ENCODE measurements at regions not wholly inside any gene's neighbourhood (a gene's known extent, or its start where the extent isn't known, plus 50 kb on each side); places are given as distances from the start of the nearest gene placed in this dataset.
"Not testable (repeated sequence)": the region's sequence is repeated elsewhere in the genome, so short reads cannot be mapped to it uniquely, and the experiment has no call there.

DNA sequence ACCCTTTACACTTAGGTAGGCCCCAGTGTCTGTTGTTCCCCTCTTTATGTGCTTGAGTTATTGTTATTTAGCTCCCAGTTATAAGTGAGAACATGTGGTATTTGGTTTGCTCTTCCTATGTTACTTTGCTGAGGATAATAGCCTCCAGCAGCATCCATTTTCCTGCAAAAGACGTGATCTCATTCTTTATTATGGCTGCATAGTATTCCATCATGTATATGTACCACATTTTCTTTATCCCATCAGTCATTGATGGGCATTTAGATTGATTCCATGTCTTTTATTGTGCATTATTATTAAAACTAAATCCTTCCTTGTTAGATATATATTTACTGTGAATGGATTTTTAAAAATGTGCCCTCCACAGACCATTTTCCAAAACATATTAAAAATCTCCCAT lies 1137.3 kb upstream of the ADGRB3 start:
- no peak for DNase-seq

DNA sequence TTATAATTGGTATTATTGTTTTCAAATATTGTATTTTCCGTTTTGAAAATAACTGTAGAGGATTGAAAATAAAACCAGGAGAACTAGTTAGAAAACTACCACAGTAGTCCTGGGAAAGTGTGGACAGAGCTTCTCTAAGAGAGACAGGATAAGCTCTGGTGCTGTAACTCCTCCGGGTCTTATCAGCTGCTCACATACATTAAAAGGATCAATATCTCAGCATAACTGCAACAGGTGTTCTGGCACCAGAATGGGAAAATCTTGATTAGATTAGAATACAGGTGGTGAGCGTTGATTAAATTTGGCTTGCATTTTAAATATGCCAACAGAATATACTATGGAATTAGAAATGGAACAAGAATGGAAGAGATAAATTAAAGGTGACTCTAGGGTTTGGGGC lies 1138.9 kb upstream of the ADGRB3 start:
- DNase-seq = no peak

DNA sequence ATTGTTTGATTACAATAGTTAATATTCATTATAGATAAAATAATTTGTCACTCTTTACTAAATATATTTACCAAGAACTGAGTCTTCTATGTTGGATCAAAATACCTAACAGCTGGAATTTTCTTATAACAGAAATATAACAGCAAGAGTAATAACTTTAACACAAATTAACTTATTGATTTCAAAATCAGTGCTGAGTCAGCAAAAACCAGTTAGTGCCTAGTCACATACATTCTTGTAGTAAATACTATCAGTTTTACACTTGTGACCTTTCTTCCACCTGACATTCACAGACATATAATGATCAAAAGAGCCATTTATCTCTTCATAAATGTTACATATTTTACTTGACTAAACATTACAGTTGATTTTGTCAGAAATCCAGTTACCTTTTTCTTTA lies 1141.4 kb upstream of the ADGRB3 start:
- DNase-seq = no peak

DNA sequence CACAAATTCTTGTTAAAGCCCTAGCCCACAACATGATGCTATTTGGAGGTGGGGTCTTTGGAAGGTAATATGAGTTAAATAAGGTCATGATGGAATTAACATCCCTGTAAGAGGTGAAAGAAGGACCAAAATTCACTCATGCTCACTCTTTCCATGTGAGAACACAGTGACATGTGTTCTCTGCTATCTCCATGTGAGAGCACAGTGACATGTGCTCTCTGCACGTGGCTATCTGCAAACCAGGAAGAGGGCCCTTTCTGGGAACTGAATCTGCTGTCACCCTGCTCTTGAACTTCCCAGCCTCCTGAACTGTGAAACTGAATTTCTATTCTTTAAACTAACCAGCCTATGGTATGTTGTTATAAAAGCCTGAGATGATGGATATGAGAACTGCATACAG lies 1159.4 kb upstream of the ADGRB3 start:
- no peak for DNase-seq

DNA sequence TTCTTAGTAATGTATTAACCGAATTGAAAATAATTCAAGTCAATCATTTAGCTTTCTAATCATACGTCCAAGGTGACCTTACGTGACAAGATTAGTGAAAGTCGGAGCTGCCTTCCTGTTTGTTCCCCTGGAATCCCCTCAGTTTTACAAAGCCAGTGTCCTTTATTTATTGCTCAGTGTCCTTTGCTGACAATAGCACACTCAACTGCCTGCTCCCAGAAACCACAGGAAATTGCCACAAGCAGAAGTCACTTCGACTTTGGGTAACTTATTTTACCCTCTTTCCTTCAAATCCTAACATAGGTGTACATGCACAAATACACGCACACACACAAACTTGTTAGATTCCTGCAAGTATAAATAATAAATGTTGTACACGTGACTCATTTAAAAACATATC lies 1167.7 kb upstream of the ADGRB3 start:
- no peak for DNase-seq

DNA sequence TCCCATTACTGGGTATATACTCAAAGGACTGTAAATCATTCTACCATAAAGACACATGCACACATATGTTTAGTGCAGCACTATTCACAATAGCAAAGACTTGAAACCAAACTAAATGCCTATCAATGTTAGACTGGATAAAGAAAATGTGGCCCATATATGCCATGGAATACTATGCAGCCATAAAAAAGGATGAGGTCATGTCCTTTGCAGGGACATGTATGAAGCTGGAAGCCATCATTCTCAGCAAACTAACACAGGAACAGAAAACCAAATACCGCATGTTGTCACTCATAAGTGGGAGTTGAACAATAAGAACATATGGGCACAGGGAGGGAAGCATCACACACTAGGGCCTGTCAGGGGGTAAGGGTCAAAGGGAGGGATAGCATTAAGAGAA lies 1172.4 kb upstream of the ADGRB3 start:
- DNase-seq = not testable (repeated sequence)

DNA sequence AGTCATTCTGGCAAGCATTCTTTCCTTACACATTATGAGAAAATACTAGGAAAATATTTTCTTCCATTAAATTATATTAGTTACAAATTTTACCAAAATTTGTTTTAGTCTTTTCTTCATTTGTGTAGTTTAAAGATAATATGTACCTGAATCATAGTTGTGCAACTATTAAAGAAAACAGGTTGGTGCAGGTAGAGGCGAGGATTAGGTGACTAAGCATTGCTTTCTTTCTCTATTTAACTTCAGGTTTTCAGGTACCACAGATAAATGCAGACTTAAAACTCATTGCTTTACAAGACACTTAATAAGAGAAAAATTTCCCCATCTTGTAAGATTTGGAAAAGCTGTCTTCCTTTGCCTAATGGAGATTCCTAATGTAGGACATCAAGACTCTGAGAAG lies 1175.5 kb upstream of the ADGRB3 start:
- DNase-seq = no peak

DNA sequence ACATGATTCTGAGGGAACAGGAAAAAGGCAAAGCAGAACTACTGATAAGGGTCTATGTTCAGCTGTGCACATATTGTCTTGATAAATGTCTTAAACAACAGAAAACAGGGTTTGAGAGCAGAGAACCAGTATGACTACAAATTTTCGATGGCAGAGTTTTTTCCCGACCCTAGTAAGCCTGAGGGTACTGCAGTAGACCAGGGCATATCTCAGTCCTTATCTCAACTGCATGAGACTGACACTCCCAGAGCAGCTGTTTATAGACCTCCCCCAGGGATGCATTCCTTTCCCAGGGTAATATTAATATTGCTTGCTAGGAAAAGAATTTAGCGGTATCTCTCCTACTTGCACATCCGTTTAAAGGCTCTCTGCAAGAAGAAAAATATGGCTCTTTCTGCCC lies 1176.8 kb upstream of the ADGRB3 start:
- DNase-seq = no peak

DNA sequence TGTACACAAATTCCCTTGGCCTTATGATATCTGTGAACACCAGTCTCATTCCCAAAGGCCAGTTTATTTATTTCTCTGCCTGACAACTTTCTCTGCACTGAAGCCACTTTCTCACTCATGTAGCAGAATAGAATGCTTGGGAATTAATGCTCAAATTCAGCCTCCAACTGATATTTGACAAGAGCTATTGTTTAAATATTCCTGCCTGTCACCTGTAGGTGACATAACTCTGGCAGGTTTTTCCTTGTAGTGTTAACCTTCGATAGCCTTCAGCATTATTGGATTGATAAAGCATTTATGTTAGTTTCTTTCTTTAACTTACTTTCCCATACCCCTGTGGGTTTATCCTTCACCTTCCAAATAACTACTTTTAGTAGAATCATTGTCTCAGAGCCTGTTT lies 1183.2 kb upstream of the ADGRB3 start:
- no peak for DNase-seq

DNA sequence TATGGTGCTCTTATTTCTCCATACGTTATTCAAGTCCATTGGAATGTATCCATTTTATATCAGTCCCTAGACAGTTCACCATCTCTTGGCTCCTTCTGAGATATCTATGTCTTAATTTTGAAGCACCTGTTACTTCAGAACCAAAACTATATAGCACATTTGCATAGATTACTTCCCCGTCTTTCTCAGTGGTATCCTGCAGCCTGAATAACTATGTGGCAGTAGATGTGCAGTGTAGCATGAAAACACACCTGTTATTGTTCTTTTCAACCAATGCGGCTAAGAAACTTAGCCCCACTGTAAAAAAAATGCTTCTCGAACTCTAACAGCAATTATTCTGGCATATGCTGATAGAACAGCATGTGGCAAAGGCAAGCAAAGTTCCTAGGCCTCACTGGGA lies 1184.4 kb upstream of the ADGRB3 start:
- no peak for DNase-seq

DNA sequence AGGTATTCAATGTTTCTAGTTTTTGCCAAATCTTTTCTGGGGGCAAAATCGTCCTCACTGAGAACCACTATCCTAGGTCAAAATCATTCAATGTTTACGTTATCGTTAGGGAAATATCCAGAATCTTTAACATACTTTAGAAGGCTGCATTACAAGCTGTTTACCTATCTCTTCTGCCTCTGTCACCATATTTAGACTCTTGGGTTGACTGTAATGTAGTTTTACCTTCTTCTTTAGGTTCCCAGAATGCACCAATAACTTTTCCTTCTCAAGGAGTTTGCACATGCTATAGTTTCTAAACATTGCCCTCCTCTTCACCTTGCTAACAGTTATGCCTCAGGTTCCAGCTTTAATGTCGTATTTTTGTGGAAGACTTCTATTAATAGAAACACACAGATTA lies 1185.5 kb upstream of the ADGRB3 start:
- no peak for DNase-seq

DNA sequence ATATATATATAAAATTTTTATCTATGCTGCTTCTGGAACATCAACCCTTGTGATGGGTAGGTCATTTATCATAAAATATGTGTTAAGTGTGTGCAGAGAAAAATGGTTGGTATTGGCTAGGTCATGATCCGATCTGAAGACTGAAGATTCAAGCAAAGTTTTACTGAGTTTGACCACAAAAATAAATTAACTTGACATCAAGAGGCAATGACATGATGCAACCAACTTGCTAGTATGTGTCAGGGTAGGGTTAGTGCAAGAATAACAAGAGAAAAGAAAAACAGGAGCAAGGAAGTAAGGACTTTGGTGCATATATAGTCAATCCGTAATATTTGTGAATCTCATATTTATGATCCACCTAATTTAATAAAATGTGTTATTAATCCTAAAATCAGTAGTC lies 1202.0 kb upstream of the ADGRB3 start:
- no peak for DNase-seq

DNA sequence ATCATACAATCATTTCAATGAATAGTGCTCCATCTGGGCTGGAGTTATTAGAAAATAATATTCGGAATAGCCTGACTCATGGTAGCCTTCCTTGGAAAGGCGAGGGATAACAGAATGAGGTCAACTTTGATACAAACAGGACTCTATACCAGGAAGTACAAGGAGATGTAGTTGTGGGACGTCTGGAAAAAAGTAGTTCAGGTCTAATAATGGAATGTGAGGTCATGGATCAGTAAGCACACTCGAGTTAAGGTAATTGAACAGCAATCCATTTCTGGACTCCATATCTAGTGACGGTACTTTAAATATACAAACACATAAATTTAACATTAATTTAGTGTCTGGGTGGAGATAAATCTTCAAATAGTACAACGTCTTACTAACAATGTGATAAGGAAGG lies 1204.0 kb upstream of the ADGRB3 start:
- DNase-seq = no peak

DNA sequence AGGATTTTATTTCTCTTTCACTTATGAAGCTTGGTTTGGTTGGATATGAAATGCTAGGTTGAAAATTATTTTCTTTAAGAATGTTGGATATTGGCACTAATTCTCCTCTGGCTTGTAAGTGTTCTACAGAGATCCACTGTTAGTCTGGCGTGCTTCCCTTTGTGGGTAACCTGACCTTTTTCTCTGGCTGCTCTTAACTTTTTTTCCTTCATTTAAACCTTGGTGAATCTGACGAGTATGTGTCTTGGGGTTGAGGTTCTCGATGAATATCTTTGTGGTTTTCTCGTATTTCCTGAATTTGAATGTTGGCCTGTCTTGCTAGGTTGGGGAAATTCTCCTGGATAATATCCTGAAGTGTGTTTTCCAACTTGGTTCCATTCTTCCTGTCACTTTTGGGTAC lies 1208.4 kb upstream of the ADGRB3 start:
- not testable (repeated sequence) for DNase-seq

DNA sequence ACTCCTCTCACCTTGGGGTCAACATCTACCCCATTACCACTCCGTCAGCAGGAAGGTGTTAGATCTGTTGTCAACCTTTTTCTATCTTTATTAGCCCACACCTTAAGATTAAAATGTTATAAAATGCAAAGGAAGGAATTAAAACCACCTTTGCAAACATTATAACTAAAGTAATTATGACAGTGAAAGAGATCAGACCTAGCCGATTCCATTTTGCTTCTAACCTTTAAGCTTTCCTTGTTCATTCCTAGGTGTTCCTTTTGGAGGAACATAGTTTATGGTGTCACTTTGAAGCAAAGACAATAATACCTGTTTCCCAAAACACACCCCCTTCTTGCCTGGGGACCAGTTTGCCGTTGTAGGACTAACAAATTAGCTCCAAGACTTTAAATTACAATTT lies 1223.0 kb upstream of the ADGRB3 start:
- DNase-seq = no peak

DNA sequence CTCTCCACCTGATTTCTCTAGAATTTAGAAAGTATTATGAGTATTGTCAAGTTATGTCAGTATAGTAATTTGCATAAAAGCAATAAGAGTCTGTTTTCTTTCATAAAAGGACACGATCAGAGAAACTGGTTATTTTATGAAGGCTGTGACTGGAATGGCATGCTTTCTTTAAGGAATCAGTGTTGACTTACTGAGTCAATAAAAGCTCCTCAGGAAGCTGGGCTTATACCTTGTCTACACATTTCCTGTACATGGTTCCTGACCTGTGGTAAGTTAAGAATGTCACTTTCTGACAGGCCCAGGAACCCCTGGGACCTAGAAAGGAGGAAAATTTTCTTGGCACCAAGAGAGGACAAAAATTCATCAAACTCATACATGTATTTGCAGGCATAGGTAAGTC lies 1224.0 kb upstream of the ADGRB3 start:
- DNase-seq = no peak

DNA sequence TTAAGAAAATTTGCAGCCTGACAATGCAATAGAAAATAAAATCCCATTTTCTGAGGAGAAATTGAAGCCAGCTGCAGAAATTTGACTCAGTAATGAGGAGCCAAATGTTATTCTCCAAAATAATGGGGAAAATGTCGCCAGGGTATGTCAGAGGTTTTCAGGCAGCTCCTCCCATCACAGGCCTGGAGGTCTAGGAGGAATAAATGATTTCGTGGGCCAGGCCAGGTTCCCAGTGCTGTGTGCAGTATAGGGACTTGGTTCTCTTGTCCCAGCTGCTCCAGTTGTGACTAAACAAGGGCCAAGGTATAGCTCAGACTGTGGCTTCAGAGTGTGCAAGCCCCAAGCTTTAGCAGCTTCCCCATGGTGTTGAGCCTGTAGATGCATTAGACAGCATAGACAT lies 1240.8 kb upstream of the ADGRB3 start:
- DNase-seq = no peak

DNA sequence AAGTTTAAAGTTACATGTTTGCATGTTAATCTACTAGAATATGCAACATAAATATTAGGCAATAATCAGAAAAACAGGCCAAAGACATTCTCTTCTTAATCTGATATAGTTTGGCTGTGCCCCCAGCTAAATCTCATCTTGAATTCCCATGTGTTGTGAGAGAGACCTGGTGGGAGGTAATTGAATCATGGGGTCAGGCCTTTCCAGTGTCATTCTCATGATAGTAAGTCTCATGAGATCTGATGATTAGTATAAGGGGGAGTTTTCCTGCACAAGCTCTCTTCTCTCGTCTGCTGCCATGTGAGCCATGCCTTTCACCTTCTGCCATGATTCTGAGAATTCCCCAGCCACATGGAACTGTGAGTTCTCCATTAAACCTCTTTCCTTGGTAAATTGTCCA lies 1241.7 kb upstream of the ADGRB3 start:
- DNase-seq = no peak

DNA sequence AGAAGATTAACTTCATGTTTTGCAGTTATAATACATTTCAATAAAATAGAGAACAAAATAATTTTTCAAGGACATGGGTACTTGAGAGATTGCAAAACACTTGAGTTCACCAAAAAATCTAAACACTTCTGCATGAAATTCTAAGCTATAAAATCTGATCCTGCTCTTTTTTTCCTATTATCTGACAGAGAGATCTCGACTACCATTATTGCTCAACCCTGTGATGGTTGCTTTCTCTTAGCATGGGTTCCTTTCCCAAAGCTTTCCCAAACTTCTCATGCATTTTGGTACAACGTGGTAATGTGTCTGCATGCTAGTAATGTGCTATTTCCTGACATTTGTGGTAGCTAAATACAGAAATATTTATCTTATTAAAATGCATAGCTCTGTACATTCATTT lies 1243.1 kb upstream of the ADGRB3 start:
- DNase-seq = no peak

DNA sequence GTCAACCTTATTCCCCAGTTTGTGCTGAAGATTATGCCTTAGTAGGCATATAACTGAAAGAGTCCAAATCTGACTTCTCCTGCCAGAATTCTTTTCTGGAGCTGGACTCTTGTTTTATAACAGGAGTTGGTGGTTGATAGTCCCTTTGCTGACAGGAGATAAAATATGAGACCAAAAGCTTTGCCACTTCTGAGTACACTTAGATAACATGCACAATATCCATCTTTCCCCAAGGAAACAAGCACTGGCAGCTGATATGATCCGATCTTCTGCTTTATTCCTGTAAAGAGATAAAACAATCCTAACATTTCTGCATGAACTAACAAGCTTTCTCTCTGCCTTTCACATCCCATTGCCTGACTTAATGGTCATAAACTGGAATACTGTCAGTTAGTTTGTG lies 1265.4 kb upstream of the ADGRB3 start:
- no peak for DNase-seq

DNA sequence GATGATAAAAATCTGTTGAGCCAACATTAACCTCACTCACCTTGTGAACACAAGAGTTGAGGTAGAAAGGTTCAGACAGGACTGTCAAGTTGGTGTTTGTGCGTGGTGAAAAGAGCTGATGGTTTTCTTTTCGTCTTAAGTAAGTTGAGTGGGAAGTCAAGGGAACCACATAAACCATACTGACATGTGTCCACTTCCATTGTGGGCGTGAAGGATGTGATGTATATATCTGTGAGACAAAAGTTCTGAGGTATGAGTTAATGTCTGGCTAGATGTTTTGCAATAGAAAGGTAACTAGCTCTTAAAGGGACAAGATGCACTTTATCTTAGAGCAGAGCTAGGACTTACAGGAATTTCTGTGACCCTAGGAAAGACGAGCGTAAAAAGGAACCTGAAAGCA lies 1272.1 kb upstream of the ADGRB3 start:
- no peak for DNase-seq

DNA sequence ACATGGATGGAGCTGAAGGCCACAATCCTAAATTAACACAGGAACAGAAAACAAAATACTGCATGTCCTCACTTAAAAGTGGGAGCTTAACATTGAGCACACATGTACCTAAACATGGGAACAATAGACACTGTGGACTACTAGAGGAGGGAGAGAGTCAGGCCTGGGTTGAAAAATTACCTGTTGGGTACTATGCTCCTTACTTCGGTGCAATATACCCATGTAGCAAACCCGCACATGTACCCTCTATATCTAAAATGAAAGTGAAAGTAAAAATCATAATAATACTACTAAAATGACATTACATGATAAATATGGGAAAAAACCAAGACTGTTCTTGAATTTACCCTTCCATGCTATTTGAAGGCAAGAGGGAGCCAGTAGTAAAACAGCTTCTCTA lies 1273.8 kb upstream of the ADGRB3 start:
- DNase-seq = no peak

DNA sequence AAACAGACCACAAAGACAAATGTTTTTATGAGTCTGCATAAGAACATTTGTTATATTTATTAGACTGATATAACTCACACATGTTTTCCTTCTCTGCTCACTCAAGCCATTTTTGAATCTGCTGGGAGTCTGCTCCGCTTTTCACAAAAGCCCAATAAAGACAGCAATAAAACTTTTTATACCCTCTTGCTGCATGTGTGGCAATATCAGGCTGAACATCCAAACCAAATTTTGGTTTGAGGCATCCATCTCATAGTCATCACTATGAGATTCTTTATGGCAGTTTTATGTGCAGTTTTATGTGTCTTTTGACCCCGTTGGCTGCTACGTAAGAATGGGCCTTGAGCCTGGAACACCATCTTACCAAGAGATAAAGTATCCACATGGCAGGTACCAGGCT lies 1276.8 kb upstream of the ADGRB3 start:
- no peak for DNase-seq

DNA sequence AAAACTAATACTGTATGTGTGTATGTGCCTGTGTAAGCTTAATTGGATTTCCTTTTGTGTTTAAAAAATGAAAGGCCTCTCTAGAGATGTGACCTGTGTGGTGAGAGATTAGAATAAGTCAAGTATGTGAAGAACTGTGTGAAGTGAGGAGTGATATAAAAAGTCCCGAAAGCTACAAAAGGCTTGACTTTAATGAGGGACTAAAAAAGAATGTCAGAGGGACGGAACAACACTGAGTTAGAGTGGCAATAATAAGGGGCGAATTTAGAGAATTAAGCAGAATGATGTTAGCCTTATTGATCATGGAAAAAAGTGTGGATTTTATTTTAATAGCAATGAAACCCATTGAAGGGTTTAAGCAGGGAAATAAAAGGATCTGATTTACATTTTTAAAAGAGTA lies 1281.2 kb upstream of the ADGRB3 start:
- no peak for DNase-seq

DNA sequence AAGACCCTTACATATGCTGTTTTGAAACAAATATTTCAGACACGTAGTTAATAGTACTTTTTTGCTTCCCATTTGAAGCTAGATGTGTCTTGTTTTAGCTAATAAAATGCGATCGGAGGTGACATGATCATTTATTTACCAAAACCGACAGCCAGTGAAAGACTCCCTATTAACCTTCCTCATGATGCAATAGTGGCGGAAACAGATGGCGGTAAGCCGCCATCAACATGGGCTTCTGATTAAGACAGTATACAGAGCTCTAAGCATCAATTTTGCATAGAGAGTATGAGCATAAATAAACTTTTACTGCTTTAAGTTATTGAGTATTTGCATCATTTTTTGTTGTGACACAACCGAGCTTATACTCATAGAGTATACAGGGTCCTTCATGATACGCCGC lies 1282.4 kb upstream of the ADGRB3 start:
- no peak for DNase-seq

DNA sequence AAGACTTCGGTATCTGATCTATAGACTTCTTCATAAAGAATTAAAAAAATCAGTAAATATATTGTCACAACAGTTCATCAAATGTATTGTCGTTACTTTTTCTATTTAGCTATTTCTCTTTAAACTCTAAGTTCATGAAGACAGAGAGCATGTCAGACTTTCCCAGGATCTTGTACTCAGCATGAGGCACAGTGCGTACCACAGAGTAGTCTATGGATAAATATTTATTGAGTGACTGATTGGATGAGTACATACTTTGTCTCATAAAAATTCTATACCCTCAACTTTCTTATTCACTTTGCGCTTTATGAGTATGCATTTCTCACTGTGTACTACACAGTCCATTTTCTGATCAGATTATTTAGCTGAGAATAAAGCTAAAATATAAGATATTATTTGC lies 1284.4 kb upstream of the ADGRB3 start:
- no peak for DNase-seq
